ENCODE measurements at regions not wholly inside any gene's neighbourhood (a gene's known extent, or its start where the extent isn't known, plus 50 kb on each side); places are given as distances from the start of the nearest gene placed in this dataset.

- peak; percentile 15 for DNase-seq (ENCODE audit: extremely low read depth, insufficient read length)
- Histone ChIP-seq H3K27me3 (replicated peaks; ENCODE audit: control insufficient read depth, insufficient read depth, low read length) (no peaks in the 10 kb centered on the region), H3K4me3 (replicated peaks; ENCODE audit: low read depth, low read length) (no peak overlapping the region), H3K36me3 (ENCODE audit: control insufficient read depth, insufficient read depth, low read length) (no peaks in the 10 kb centered on the region)
- TF ChIP-seq CTCF (IDR thresholded peaks at IDR 0.05; ENCODE audit: insufficient read depth, low read length, poor library complexity, severe bottlenecking) = no peak
These were observed 85.0 kb upstream of the CLPB start for GRCh38 chr11:72519220-72519881.

GRCh38 chr11:72514331-72514730, 80.0 kb upstream of the CLPB start:
- no peak for DNase-seq (ENCODE audit: extremely low read depth, insufficient read length)
- H3K36me3 ChIP-seq (ENCODE audit: control insufficient read depth, insufficient read depth, low read length) = no peaks in the 10 kb centered on the region
- TF ChIP-seq CTCF (IDR thresholded peaks at IDR 0.05; ENCODE audit: insufficient read depth, low read length, poor library complexity, severe bottlenecking) = no peak
- H3K4me3 ChIP-seq (replicated peaks; ENCODE audit: low read depth, low read length) = no peak overlapping the region
- no peaks in the 10 kb centered on the region for H3K27me3 ChIP-seq (replicated peaks; ENCODE audit: control insufficient read depth, insufficient read depth, low read length)

- Histone ChIP-seq H3K4me3 (replicated peaks; ENCODE audit: low read depth, low read length) (no peak overlapping the region), H3K36me3 (ENCODE audit: control insufficient read depth, insufficient read depth, low read length) (no peaks in the 10 kb centered on the region), H3K27me3 (replicated peaks; ENCODE audit: control insufficient read depth, insufficient read depth, low read length) (no peaks in the 10 kb centered on the region)
- no peak for TF ChIP-seq CTCF (IDR thresholded peaks at IDR 0.05; ENCODE audit: insufficient read depth, low read length, poor library complexity, severe bottlenecking)
- no peak for DNase-seq (ENCODE audit: extremely low read depth, insufficient read length)
These were observed 79.1 kb upstream of the CLPB start for GRCh38 chr11:72513411-72513810.

- Histone ChIP-seq H3K36me3 (ENCODE audit: control insufficient read depth, insufficient read depth, low read length) (no peaks in the 10 kb centered on the region), H3K27me3 (replicated peaks; ENCODE audit: control insufficient read depth, insufficient read depth, low read length) (no peaks in the 10 kb centered on the region), H3K4me3 (replicated peaks; ENCODE audit: low read depth, low read length) (no peak overlapping the region)
- TF ChIP-seq CTCF (IDR thresholded peaks at IDR 0.05; ENCODE audit: insufficient read depth, low read length, poor library complexity, severe bottlenecking) = no peak
- DNase-seq (ENCODE audit: extremely low read depth, insufficient read length) = no peak
These were observed 78.6 kb upstream of the CLPB start for GRCh38 chr11:72512956-72513355.

GRCh38 chr11:72511393-72512047, 77.2 kb upstream of the CLPB start:
- H3K36me3 ChIP-seq (ENCODE audit: control insufficient read depth, insufficient read depth, low read length) = no peaks in the 10 kb centered on the region
- H3K4me3 ChIP-seq (replicated peaks; ENCODE audit: low read depth, low read length) = no peak overlapping the region
- H3K27me3 ChIP-seq (replicated peaks; ENCODE audit: control insufficient read depth, insufficient read depth, low read length) = no peaks in the 10 kb centered on the region
- DNase-seq (ENCODE audit: extremely low read depth, insufficient read length) = no peak
- no peak for TF ChIP-seq CTCF (IDR thresholded peaks at IDR 0.05; ENCODE audit: insufficient read depth, low read length, poor library complexity, severe bottlenecking)

All from GM06990 (cell line).